Skeletal muscle cell (primary cell): ENCODE measurements at regions not wholly inside any gene's neighbourhood (a gene's known extent, or its start where the extent isn't known, plus 50 kb on each side); places are given as distances from the start of the nearest gene placed in this dataset.
"Not testable (repeated sequence)": the region's sequence is repeated elsewhere in the genome, so short reads cannot be mapped to it uniquely, and the experiment has no call there.

Experiments
- DNase-seq: peaks from one replicate; pipeline ENCODE4 v3.0.0-alpha.2; 2010; ENCODE audit warnings: low read depth
- H3K4me3 ChIP-seq: 2 replicates; pipeline ENCODE4 v1.5.1; 2011; ENCODE audit warnings: low read depth, mild to moderate bottlenecking, control low read depth, low read length, moderate library complexity

- not testable (repeated sequence) for H3K4me3 ChIP-seq, DNase-seq
Observed at GRCh38 chr7:4507886-4508285, 174.2 kb upstream of the FOXK1 start.

- H3K4me3 ChIP-seq: no peak overlapping the region
- DNase-seq: no peak
Observed at GRCh38 chr7:4513450-4513849, 168.6 kb upstream of the FOXK1 start.

GRCh38 chr7:4519819-4520520 lies 162.1 kb upstream of the FOXK1 start:
- no peak overlapping the region for H3K4me3 ChIP-seq
- no peak for DNase-seq

- no peak overlapping the region for H3K4me3 ChIP-seq
- DNase-seq: no peak
Observed at GRCh38 chr7:4523219-4523618, 158.9 kb upstream of the FOXK1 start.

GRCh38 chr7:4523873-4524272 lies 158.2 kb upstream of the FOXK1 start:
- H3K4me3 ChIP-seq: no peak overlapping the region
- DNase-seq: no peak

- no peak for DNase-seq
- no peak overlapping the region for H3K4me3 ChIP-seq
Observed at GRCh38 chr7:4525884-4526283, 156.2 kb upstream of the FOXK1 start.

GRCh38 chr7:4527988-4528636 lies 154.0 kb upstream of the FOXK1 start:
- DNase-seq: no peak
- H3K4me3 ChIP-seq: no peak overlapping the region

- DNase-seq: no peak
- no peak overlapping the region for H3K4me3 ChIP-seq
Observed at GRCh38 chr7:4531236-4531635, 150.9 kb upstream of the FOXK1 start.

- not testable (repeated sequence) for H3K4me3 ChIP-seq, DNase-seq
Observed at GRCh38 chr7:4533339-4533738, 148.8 kb upstream of the FOXK1 start.

GRCh38 chr7:4549681-4550080 lies 132.4 kb upstream of the FOXK1 start:
- no peak overlapping the region for H3K4me3 ChIP-seq
- no peak for DNase-seq

GRCh38 chr7:4550117-4550516 lies 132.0 kb upstream of the FOXK1 start:
- H3K4me3 ChIP-seq: no peak overlapping the region
- DNase-seq: no peak

GRCh38 chr7:4552985-4553384 lies 129.1 kb upstream of the FOXK1 start:
- no peak for DNase-seq
- H3K4me3 ChIP-seq: no peak overlapping the region

- no peak for DNase-seq
- H3K4me3 ChIP-seq: no peak overlapping the region
Observed at GRCh38 chr7:4556868-4557793, 125.0 kb upstream of the FOXK1 start.

GRCh38 chr7:4561795-4562194 lies 120.3 kb upstream of the FOXK1 start:
- DNase-seq: no peak
- H3K4me3 ChIP-seq: no peak overlapping the region

GRCh38 chr7:4566714-4567113 lies 115.4 kb upstream of the FOXK1 start:
- DNase-seq: no peak
- no peak overlapping the region for H3K4me3 ChIP-seq

GRCh38 chr7:4574851-4575250 lies 107.2 kb upstream of the FOXK1 start:
- H3K4me3 ChIP-seq: no peak overlapping the region
- DNase-seq: no peak

- H3K4me3 ChIP-seq: no peak overlapping the region
- DNase-seq: no peak
Observed at GRCh38 chr7:4575254-4575653, 106.8 kb upstream of the FOXK1 start.

GRCh38 chr7:4602905-4603842 lies 78.9 kb upstream of the FOXK1 start:
- DNase-seq: no peak
- no peak overlapping the region for H3K4me3 ChIP-seq

- no peak overlapping the region for H3K4me3 ChIP-seq
- DNase-seq: no peak
Observed at GRCh38 chr7:4603843-4604231, 78.3 kb upstream of the FOXK1 start.
